Suprapubic skin (tissue), 4 donors: ENCODE measurements at regions not wholly inside any gene's neighbourhood (a gene's known extent, or its start where the extent isn't known, plus 50 kb on each side); places are given as distances from the start of the nearest gene placed in this dataset.

Source experiments
- CTCF ChIP-seq, 2 donors: fragments of 200-600 bp in 1 of 2; fragments of 450-650 bp in 1 of 2; sonication (generic) in 1 of 2; IDR thresholded peaks; one replicate each; pipeline ENCODE4 v1.5.1; 2016 to 2019; ENCODE audit warnings: antibody characterized with exemption in 2 of 2, mild to moderate bottlenecking in 1 of 2, moderate library complexity in 1 of 2
- POLR2A ChIP-seq, 2 donors: fragments of 450-650 bp; IDR thresholded peaks; one replicate each; pipeline ENCODE4 v1.6.1; 2017; ENCODE audit warnings: antibody characterized with exemption in 2 of 2, mild to moderate bottlenecking in 2 of 2, moderate library complexity in 2 of 2
- POLR2AphosphoS5 ChIP-seq, 3 donors: sonication (generic); formaldehyde crosslinking; IDR thresholded peaks; one replicate each; pipeline ENCODE4 v1.6.1; 2017; ENCODE audit warnings: antibody characterized with exemption in 3 of 3

GRCh38 chr1:98410082-98410481 is 251.4 kb upstream of the SNX7 start:
- TF ChIP-seq POLR2A (IDR thresholded peaks at IDR 0.05) (no peak), CTCF (IDR thresholded peaks at IDR 0.05) (no peak), POLR2AphosphoS5 (IDR thresholded peaks at IDR 0.05) (no peak)
